Adrenal gland (tissue), 9 donors: ENCODE measurements at regions not wholly inside any gene's neighbourhood (a gene's known extent, or its start where the extent isn't known, plus 50 kb on each side); places are given as distances from the start of the nearest gene placed in this dataset.

Experiments used
- DNase-seq, 7 donors: peaks; one replicate each; pipeline ENCODE4 v3.0.0-alpha.2; 2019 to 2020
- H3K27ac ChIP-seq, 5 donors: fragments of 200-600 bp; sonication (generic) in 4 of 5; 1 replicate in 3 of 5; 2 replicates in 2 of 5; pipeline versions ENCODE4 v1.5.1 to v1.8.0; 2016 to 2020; ENCODE audit warnings: mild to moderate bottlenecking in 1 of 5
- H3K27me3 ChIP-seq: fragments of 200-600 bp; 2 replicates; pipeline ENCODE4 v1.8.0; 2021
- H3K36me3 ChIP-seq, 2 donors: fragments of 200-600 bp; replicated peaks in 1 of 2; 1 replicate in 1 of 2; 2 replicates in 1 of 2; pipeline versions ENCODE4 v1.5.1 to v1.8.0; 2018 to 2022
- H3K4me1 ChIP-seq, 2 donors: fragments of 200-600 bp; replicated peaks in 1 of 2; 1 replicate in 1 of 2; 2 replicates in 1 of 2; pipeline versions ENCODE4 v1.5.1 to v1.8.0; 2018 to 2021
- H3K4me3 ChIP-seq, 4 donors: fragments of 200-600 bp; sonication (generic) in 3 of 4; one replicate each; pipeline ENCODE4 v1.5.1; 2016 to 2018
- H3K9me3 ChIP-seq, 3 donors: fragments of 200-600 bp; sonication (generic) in 1 of 3; replicated peaks in 1 of 3; 1 replicate in 2 of 3; 2 replicates in 1 of 3; pipeline versions ENCODE4 v1.5.1 to v1.8.0; 2016 to 2021
- POLR2A ChIP-seq, 2 donors: fragments of 450-650 bp; IDR thresholded peaks; one replicate each; pipeline ENCODE4 v1.6.1; 2017; ENCODE audit warnings: antibody characterized with exemption in 2 of 2, mild to moderate bottlenecking in 2 of 2, moderate library complexity in 1 of 2
- WGBS, 4 donors: extraction: QIAGEN DNeasy Blood & Tissue Kit in 2 of 4; methylation state at CpG; one replicate each; pipeline versions ENCODE4 v1.1.5 to v1.1.7; 2013 to 2017; 5-methylcytosine and 5-hydroxymethylcytosine counted together
- intact Hi-C, 2 donors: fragments of 100-400 bp; cut with DNase I; formaldehyde crosslinking; loops; one replicate each; pipeline versions ENCODE4 v1.14.1 to v1.15.0; 2022 to 2023
- TF ChIP-seq, protein P1 (sequence below), 6 experiments: fragments of 450-650 bp in 4 of 6; fragments of 200-600 bp in 2 of 6; sonication (generic) in 1 of 6; IDR thresholded peaks; 1 replicate in 5 of 6; 2 replicates in 1 of 6; pipeline versions ENCODE4 v1.5.1 to v1.8.0; 2016 to 2021; ENCODE audit warnings: antibody characterized with exemption in 6 of 6, mild to moderate bottlenecking in 2 of 6, moderate library complexity in 1 of 6
- donor health status: healthy with polysubstance abuse.
- donor health status: Bipolar disorder and iron deficiency.
- donor health status: DM: yes; HTN: yes; CAD: no.
- donor health status: DM: no; HTN: no; CAD: no.
- donor health status: DM: no; HTN: no; CAD: no.

DNA sequence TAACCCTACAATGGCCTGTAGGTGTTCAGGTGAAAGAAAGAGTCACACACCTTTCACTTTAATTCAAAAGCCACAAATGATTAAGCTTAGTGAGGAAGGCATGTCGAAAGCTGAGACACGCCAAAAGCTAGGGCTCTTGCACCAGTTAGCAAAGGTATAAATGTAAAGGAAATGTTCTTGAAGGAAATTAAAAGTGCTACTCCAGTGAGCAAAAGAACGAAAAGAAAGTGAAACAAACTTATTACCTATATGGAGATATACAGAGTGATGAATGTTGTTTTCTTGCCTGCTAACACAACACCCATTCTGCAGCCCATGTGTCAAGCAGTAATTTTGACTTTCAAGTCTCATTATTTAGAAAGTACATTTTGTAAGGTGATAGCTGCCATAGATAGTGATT, 254.2 kb upstream of the SLC24A2 start:
- Histone ChIP-seq H3K27ac (no peak overlapping the region), H3K9me3 (no peaks in the 10 kb centered on the region), H3K4me1 (no peaks in the 10 kb centered on the region), H3K36me3 (no peaks in the 10 kb centered on the region), H3K4me3 (no peak overlapping the region), H3K27me3 (no peaks in the 10 kb centered on the region)
- 68 to 88% (median 73%) methylated on average over 3 of the region's 3 CpGs for whole genome bisulfite sequencing, 4 donors
- TF ChIP-seq POLR2A (IDR thresholded peaks at IDR 0.05), result no peak
- TF ChIP-seq, protein P1, sequence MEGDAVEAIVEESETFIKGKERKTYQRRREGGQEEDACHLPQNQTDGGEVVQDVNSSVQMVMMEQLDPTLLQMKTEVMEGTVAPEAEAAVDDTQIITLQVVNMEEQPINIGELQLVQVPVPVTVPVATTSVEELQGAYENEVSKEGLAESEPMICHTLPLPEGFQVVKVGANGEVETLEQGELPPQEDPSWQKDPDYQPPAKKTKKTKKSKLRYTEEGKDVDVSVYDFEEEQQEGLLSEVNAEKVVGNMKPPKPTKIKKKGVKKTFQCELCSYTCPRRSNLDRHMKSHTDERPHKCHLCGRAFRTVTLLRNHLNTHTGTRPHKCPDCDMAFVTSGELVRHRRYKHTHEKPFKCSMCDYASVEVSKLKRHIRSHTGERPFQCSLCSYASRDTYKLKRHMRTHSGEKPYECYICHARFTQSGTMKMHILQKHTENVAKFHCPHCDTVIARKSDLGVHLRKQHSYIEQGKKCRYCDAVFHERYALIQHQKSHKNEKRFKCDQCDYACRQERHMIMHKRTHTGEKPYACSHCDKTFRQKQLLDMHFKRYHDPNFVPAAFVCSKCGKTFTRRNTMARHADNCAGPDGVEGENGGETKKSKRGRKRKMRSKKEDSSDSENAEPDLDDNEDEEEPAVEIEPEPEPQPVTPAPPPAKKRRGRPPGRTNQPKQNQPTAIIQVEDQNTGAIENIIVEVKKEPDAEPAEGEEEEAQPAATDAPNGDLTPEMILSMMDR (IDR thresholded peaks at IDR 0.05), result no peak
- intact Hi-C loops, result no loop called here
- DNase-seq, result no peak

DNA sequence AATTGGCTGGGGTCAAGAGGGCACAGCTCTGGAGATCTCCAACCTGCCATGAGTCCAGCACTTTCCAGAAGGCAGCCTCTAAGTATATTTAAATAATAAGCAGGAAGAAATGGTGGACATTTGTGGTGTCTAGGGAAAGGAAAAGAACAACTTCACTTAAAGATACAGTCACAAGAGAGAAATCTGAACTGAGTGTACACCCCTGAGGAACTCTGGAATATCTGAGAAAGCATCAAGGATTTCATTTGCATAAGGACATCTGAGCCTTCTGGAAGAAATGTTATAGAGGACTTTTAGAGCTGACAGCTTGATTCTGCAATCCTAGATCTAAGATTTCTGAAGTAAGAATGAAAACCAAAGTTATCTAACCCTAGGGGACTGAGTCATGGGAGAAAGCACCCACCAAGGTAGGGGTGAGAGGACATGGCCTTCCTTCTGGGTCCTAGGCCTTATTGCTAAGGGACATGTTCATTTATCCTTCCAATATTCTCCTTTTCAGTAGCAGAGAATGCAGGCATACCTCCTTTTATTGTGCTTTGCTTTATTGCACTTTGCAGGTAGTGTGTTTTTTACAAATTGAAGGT, 253.4 kb upstream of the SLC24A2 start:
- Histone ChIP-seq H3K4me1 (no peaks in the 10 kb centered on the region), H3K27ac (no peak overlapping the region), H3K4me3 (no peak overlapping the region), H3K36me3 (no peaks in the 10 kb centered on the region), H3K27me3 (no peaks in the 10 kb centered on the region), H3K9me3 (no peaks in the 10 kb centered on the region)
- TF ChIP-seq, protein P1 (IDR thresholded peaks at IDR 0.05), result no peak
- intact Hi-C loops, result no loop called here
- no peak for DNase-seq

DNA sequence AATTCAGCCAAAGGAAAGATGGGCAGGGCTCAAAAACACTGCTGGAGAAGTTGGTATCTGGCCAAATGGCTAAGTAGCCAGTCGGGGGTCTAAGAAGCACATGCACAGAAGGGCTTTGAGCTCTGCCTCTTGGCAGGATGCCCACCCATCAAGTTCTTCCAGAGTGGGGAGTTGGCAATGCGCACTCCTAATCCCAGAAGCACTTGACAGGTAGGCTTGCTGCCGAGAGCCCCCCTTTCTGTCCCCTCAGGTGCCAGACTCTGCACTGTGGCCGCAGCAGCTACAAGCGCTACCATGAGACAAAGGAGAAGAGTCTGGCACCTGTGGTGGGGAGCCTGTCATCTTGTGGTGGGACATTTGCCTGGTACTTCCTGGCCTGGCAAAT, 252.9 kb upstream of the SLC24A2 start:
- TF ChIP-seq POLR2A (IDR thresholded peaks at IDR 0.05), result no peak
- TF ChIP-seq, protein P1 (IDR thresholded peaks at IDR 0.05), result no peak
- Histone ChIP-seq H3K4me1 (no peaks in the 10 kb centered on the region), H3K27me3 (no peaks in the 10 kb centered on the region), H3K27ac (no peak overlapping the region), H3K4me3 (no peak overlapping the region), H3K9me3 (no peaks in the 10 kb centered on the region), H3K36me3 (no peaks in the 10 kb centered on the region)
- DNase-seq, result no peak
- intact Hi-C loops, result no loop called here
- WGBS, 4 donors, result 72 to 83% (median 75%) methylated on average over 3 to 5 of the region's 5 CpGs

DNA sequence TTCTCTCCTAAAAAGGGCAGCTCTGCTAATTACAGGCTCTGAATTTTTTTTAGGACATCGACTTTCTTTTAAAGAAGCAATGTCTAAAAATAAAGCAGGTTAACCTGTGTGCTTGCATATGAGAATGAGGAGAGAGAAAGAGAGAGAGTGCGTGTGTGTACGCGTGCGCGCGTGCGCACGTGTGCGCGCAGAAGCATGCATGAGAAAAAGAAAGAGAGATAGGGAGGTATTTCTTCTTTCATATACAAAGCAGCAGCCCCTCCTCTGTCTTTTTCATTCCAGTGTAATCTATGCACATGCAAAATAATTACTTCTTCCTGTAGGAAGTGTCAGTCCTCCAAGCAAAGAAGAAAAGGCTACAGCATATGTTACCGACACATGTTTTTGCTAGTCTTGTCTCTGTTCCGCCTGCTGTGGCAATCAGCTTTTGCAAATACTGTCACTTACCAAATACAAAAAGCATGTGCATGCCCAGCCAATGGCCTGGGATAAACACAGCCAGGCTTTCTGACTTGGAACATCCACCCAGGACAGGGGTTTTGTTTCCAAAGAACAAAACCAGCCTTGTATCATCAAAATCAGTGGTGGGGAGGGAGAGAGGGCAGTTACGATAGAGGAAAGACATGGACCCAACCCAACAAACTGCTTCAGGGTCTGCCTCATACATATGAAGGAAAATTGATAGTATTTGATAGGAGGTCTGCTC, 252.3 kb upstream of the SLC24A2 start:
- intact Hi-C loops, result no loop called here
- Histone ChIP-seq H3K4me1 (no peaks in the 10 kb centered on the region), H3K27me3 (no peaks in the 10 kb centered on the region), H3K9me3 (no peaks in the 10 kb centered on the region), H3K4me3 (no peak overlapping the region), H3K36me3 (no peaks in the 10 kb centered on the region), H3K27ac (no peak overlapping the region)
- 84 to 90% (median 85%) methylated on average over 14 of the region's 14 CpGs for WGBS, 4 donors
- no peak for DNase-seq
- TF ChIP-seq, protein P1 (IDR thresholded peaks at IDR 0.05), result no peak
- TF ChIP-seq POLR2A (IDR thresholded peaks at IDR 0.05), result no peak
